A673 (cell line): ENCODE measurements at regions not wholly inside any gene's neighbourhood (a gene's known extent, or its start where the extent isn't known, plus 50 kb on each side); places are given as distances from the start of the nearest gene placed in this dataset.

ENCODE experiments used
- BruUV-seq: library from RNA; stranded (reverse); fragments of 400-500 nt; replicated peaks from 2 replicates; lab custom pipeline; 2021; lab: Mats Ljungman, UMichigan
- CTCF ChIA-PET: fragments of 300-600 bp; sonication (Branson Sonifier 250); formaldehyde crosslinking; loops from one replicate; lab custom pipeline; 2022; ENCODE audit warnings: antibody characterized with exemption; lab: Charles Lee
- POLR2A ChIA-PET: fragments of 300-600 bp; sonication (Branson Sonifier 250); formaldehyde crosslinking; loops from one replicate; lab custom pipeline; 2022; ENCODE audit warnings: antibody characterized with exemption; ENCODE audit not compliant: low non-redundant PET; lab: Charles Lee
- DNase-seq: peaks from one replicate; pipeline ENCODE4 v3.0.0-alpha.2; 2015; ENCODE audit warnings: low spot score
- H3K27ac ChIP-seq: fragments of 200-600 bp; sonication (generic); 2 replicates; pipeline ENCODE4 v1.5.1; 2016; ENCODE audit warnings: mixed run types, low read depth, mild to moderate bottlenecking, mixed read lengths, antibody characterized with exemption, low read length; ENCODE audit not compliant: poor library complexity, severe bottlenecking
- H3K27me3 ChIP-seq: fragments of 200-600 bp; sonication (generic); replicated peaks from 2 replicates; pipeline ENCODE4 v1.6.1; 2017; ENCODE audit warnings: mixed run types, low read depth, mild to moderate bottlenecking, mixed read lengths, antibody characterized with exemption, low read length; ENCODE audit not compliant: insufficient read depth, poor library complexity
- H3K36me3 ChIP-seq: fragments of 200-600 bp; sonication (generic); 2 replicates; pipeline ENCODE4 v1.6.1; 2016; ENCODE audit warnings: mixed run types, mild to moderate bottlenecking, mixed read lengths, antibody characterized with exemption, low read length; ENCODE audit not compliant: insufficient read depth, poor library complexity, severe bottlenecking
- H3K4me1 ChIP-seq: fragments of 200-600 bp; sonication (generic); 2 replicates; pipeline ENCODE4 v1.6.1; 2017; ENCODE audit warnings: mixed run types, mild to moderate bottlenecking, mixed read lengths, antibody characterized with exemption, low read length; ENCODE audit not compliant: insufficient read depth, poor library complexity, severe bottlenecking
- H3K4me3 ChIP-seq: fragments of 200-600 bp; sonication (generic); 2 replicates; pipeline ENCODE4 v1.5.1; 2016; ENCODE audit warnings: low read depth, mixed run types, mild to moderate bottlenecking, mixed read lengths, low read length; ENCODE audit not compliant: poor library complexity, severe bottlenecking
- H3K9me3 ChIP-seq: fragments of 200-600 bp; sonication (generic); 2 replicates; pipeline ENCODE4 v1.6.1; 2016; ENCODE audit warnings: mixed run types, low read depth, mild to moderate bottlenecking, mixed read lengths, antibody characterized with exemption, low read length; ENCODE audit not compliant: poor library complexity, severe bottlenecking
- EZH2 ChIP-seq: fragments of 200-600 bp; sonication (generic); IDR thresholded peaks from 2 replicates; pipeline ENCODE4 v1.6.1; 2017; ENCODE audit warnings: borderline replicate concordance, low read depth, mild to moderate bottlenecking, mixed read lengths, antibody characterized with exemption, low read length; ENCODE audit not compliant: poor library complexity, severe bottlenecking
- intact Hi-C: fragments of 100-400 bp; cut with micrococcal nuclease; formaldehyde crosslinking; loops from one replicate; pipeline ENCODE4 v1.10.0; 2022; ENCODE audit not compliant: unreplicated experiment
- TF ChIP-seq, protein P1 (sequence below): fragments of 300-800, 200-600 bp; sonication (generic); conservative IDR thresholded peaks from 2 replicates; pipeline ENCODE4 v1.5.1; 2017; ENCODE audit warnings: low read depth, mild to moderate bottlenecking, antibody characterized with exemption, low read length, moderate library complexity, mixed read lengths

DNA sequence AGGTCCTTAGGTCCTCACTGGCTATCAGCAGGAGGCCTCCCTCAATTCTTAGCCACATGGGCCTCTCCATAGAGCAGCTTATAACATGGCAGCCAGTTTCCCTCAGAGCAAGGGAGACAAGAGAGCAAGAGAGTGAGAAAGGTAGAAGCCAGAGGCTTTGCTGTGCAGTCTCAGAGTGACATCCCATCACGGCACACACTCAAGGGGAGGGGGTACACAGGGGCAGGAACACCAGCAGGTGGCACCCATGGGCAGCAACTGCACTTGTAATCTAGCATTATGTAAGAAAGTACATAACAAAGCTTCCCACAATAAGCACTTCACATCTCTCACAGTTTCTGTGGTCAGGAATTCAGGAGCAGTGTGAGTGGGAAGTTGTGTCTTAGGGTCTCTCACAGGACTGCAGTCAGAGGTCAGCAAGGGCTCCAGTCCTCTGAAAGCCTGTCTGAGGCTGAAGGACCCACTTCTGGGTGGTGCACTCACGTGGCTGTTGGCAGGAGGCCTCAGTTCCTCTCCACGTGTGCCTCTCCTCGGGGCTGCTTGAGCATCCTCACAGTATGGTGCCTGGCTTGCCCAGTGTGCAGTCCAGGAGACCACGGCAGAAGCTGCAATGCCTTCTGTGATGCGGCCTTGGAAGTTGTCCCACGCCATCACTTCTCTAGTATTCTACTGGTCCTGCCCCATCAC lies 159.4 kb downstream of the OAT start:
- Histone ChIP-seq H3K36me3 (no peaks in the 10 kb centered on the region), H3K4me3 (no peak overlapping the region), H3K4me1 (no peaks in the 10 kb centered on the region), H3K27ac (no peak overlapping the region), H3K27me3 (no peaks in the 10 kb centered on the region), H3K9me3 (no peaks in the 10 kb centered on the region)
- no TSS peak for BruUV-seq
- DNase-seq, result peak; percentile 47
- no peak for TF ChIP-seq EZH2
- TF ChIP-seq, protein P1, sequence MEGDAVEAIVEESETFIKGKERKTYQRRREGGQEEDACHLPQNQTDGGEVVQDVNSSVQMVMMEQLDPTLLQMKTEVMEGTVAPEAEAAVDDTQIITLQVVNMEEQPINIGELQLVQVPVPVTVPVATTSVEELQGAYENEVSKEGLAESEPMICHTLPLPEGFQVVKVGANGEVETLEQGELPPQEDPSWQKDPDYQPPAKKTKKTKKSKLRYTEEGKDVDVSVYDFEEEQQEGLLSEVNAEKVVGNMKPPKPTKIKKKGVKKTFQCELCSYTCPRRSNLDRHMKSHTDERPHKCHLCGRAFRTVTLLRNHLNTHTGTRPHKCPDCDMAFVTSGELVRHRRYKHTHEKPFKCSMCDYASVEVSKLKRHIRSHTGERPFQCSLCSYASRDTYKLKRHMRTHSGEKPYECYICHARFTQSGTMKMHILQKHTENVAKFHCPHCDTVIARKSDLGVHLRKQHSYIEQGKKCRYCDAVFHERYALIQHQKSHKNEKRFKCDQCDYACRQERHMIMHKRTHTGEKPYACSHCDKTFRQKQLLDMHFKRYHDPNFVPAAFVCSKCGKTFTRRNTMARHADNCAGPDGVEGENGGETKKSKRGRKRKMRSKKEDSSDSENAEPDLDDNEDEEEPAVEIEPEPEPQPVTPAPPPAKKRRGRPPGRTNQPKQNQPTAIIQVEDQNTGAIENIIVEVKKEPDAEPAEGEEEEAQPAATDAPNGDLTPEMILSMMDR, result peak; percentile 64
- intact Hi-C loops, result loop anchor here (1.0 to 10.0 kb wide), 2 partner anchors 130 to 264 kb away; no protein-coding TSS in a partner anchor
- CTCF ChIA-PET, result interaction anchor here (0.6 to 1.5 kb wide), 5 partner anchors 130 to 482 kb away, joined by 3 to 5 read pairs (median 3); no protein-coding TSS in a partner anchor
- POLR2A ChIA-PET, result no interaction called here

DNA sequence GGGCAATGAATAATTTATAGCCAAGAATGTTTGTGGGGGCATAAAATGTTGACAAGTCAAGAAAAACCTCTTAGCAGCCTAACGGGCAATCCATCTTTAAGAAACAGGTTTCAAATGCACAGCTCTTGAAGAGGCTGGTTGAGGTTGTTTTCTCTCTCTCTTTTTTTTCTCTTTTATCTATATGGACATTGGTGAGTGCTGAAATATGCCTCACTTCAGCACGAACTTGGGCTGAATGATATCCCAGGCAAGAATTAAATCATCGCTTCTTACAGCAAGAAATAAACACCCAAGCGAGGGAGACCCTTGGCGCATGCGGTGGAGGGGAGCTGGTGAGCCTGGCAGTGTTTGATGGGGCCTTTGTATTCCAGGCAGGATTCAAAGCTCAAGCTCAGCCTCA lies 160.9 kb downstream of the OAT start:
- Histone ChIP-seq H3K4me3 (no peak overlapping the region), H3K36me3 (no peaks in the 10 kb centered on the region), H3K4me1 (no peaks in the 10 kb centered on the region), H3K9me3 (no peaks in the 10 kb centered on the region), H3K27me3 (peaks cover 4% of the 10 kb centered on the region), H3K27ac (no peak overlapping the region)
- TF ChIP-seq, protein P1, result no peak
- no peak for TF ChIP-seq EZH2
- POLR2A ChIA-PET, result no interaction called here
- DNase-seq, result no peak
- CTCF ChIA-PET, result interaction anchor here (0.7 to 1.2 kb wide), 2 partner anchors 146 to 1422 kb away, joined by 3 to 4 read pairs; no protein-coding TSS in a partner anchor
- intact Hi-C loops, result loop anchor here (10.0 kb wide), 1 partner anchor 263 kb away; no protein-coding TSS in a partner anchor
- no TSS peak for BruUV-seq

DNA sequence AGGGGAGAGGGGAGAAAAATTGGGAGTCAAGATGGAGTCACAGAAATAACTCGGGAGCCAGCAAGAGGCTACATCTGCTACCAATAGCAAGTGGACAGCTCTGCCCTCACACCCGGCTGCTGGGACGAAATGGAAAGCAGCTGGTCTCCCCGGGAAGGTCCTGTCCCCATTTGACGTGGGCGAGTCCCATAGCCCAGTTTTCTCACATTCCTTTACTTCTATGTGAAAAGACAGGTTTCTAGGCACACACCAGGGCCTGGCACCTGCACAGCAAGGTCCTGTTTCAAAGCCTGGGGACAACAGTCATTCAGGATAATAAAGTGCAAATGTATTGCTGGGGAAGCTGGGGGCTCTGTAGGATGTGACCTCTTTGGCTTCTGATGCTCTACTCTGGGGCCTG lies 162.6 kb downstream of the OAT start:
- peaks cover 16% of the 10 kb centered on the region for H3K27me3 ChIP-seq
- no peaks in the 10 kb centered on the region for H3K36me3 ChIP-seq
- intact Hi-C loops, result loop anchor here (10.0 kb wide), 1 partner anchor 261 kb away; no protein-coding TSS in a partner anchor
- H3K9me3 ChIP-seq, result no peaks in the 10 kb centered on the region
- BruUV-seq, result no TSS peak
- H3K27ac ChIP-seq, result no peak overlapping the region
- ChIA-PET CTCF (no interaction called here), POLR2A (no interaction called here)
- H3K4me1 ChIP-seq, result no peaks in the 10 kb centered on the region
- TF ChIP-seq EZH2, result no peak
- TF ChIP-seq, protein P1, result no peak
- H3K4me3 ChIP-seq, result no peak overlapping the region
- no peak for DNase-seq
